Neural progenitor cell (in vitro differentiated cells): ENCODE measurements at regions not wholly inside any gene's neighbourhood (a gene's known extent, or its start where the extent isn't known, plus 50 kb on each side); places are given as distances from the start of the nearest gene placed in this dataset.

Experiments used
- DNase-seq: peaks from one replicate; pipeline ENCODE4 v3.0.0-alpha.2; 2016; ENCODE audit warnings: low spot score
- H2AFZ ChIP-seq: fragments of 200-600 bp; sonication (generic); replicated peaks from 2 replicates; pipeline ENCODE4 v1.6.1; 2016; ENCODE audit warnings: antibody characterized with exemption
- H3F3A ChIP-seq: fragments of 200-600 bp; sonication (generic); 2 replicates; pipeline ENCODE4 v1.6.1; 2016; ENCODE audit warnings: antibody characterized with exemption, low read depth
- H3K27ac ChIP-seq: fragments of 200-600 bp; sonication (generic); 2 replicates; pipeline ENCODE4 v1.5.1; 2016; ENCODE audit warnings: mild to moderate bottlenecking
- H3K27me3 ChIP-seq: fragments of 200-600 bp; sonication (generic); 2 replicates; pipeline ENCODE4 v1.6.1; 2016; ENCODE audit warnings: mild to moderate bottlenecking, moderate library complexity
- H3K36me3 ChIP-seq: fragments of 200-600 bp; sonication (generic); 2 replicates; pipeline ENCODE4 v1.5.1; 2016
- H3K4me1 ChIP-seq: fragments of 200-600 bp; sonication (generic); 2 replicates; pipeline ENCODE4 v1.6.1; 2016; ENCODE audit warnings: mixed run types
- H3K4me2 ChIP-seq: fragments of 200-600 bp; sonication (generic); 2 replicates; pipeline ENCODE4 v1.6.1; 2016
- H3K4me3 ChIP-seq: fragments of 200-600 bp; sonication (generic); 2 replicates; pipeline ENCODE4 v1.5.1; 2016
- H3K79me2 ChIP-seq: fragments of 200-600 bp; sonication (generic); 2 replicates; pipeline ENCODE4 v1.6.1; 2016; ENCODE audit warnings: low read depth
- H3K9ac ChIP-seq: fragments of 200-600 bp; sonication (generic); 2 replicates; pipeline ENCODE4 v1.6.1; 2016
- H3K9me3 ChIP-seq: fragments of 200-600 bp; sonication (generic); 2 replicates; pipeline ENCODE4 v1.5.1; 2016; ENCODE audit warnings: low read depth
- H4K20me1 ChIP-seq: fragments of 200-600 bp; sonication (generic); 2 replicates; pipeline ENCODE4 v1.6.1; 2016; ENCODE audit warnings: low read depth
- H3K27ac Mint-ChIP-seq: 3 replicates; pipeline ENCODE4 v1.8.0; 2021; ENCODE audit warnings: mixed read lengths
- H3K27me3 Mint-ChIP-seq: 2 replicates; pipeline ENCODE4 v1.8.0; 2022; ENCODE audit warnings: low read depth, mild to moderate bottlenecking, inconsistent platforms, moderate library complexity, mixed read lengths; ENCODE audit not compliant: insufficient read depth
- H3K36me3 Mint-ChIP-seq: 3 replicates; pipeline ENCODE4 v1.8.0; 2021; ENCODE audit warnings: mixed read lengths
- H3K4me1 Mint-ChIP-seq: 3 replicates; pipeline ENCODE4 v1.8.0; 2021; ENCODE audit warnings: mixed read lengths
- H3K4me3 Mint-ChIP-seq: 3 replicates; pipeline ENCODE4 v1.8.0; 2021; ENCODE audit warnings: mild to moderate bottlenecking, moderate library complexity, mixed read lengths
- H3K9me3 Mint-ChIP-seq: 3 replicates; pipeline ENCODE4 v1.8.0; 2020; ENCODE audit warnings: mixed read lengths
- EZH2 ChIP-seq: fragments of 200-600 bp; sonication (generic); IDR thresholded peaks from 2 replicates; pipeline ENCODE4 v1.6.1; 2017; ENCODE audit warnings: antibody characterized with exemption, mild to moderate bottlenecking, moderate library complexity
- EZH2phosphoT487 ChIP-seq: fragments of 200-600 bp; sonication (generic); IDR thresholded peaks from 2 replicates; pipeline ENCODE4 v1.6.1; 2017; ENCODE audit warnings: antibody characterized with exemption
- TF ChIP-seq, protein P1 (sequence below): fragments of 200-600 bp; sonication (generic); IDR thresholded peaks from 2 replicates; pipeline ENCODE4 v1.5.1; 2017; ENCODE audit warnings: antibody characterized with exemption, mild to moderate bottlenecking

GRCh38 chr4:8793571-8794160 lies 78.0 kb downstream of the HMX1 start:
- Mint-ChIP-seq H3K9me3 (no peaks in the 10 kb centered on the region), H3K4me3 (no peak overlapping the region), H3K4me1 (peaks cover 8% of the 10 kb centered on the region)

GRCh38 chr4:8792491-8792890 lies 79.1 kb downstream of the HMX1 start:
- Histone ChIP-seq H4K20me1 (no peaks in the 10 kb centered on the region), H3K4me1 (no peaks in the 10 kb centered on the region), H3K9me3 (no peaks in the 10 kb centered on the region), H3K4me3 (no peak overlapping the region), H2AFZ (no peak overlapping the region), H3K4me2 (no peak overlapping the region), H3K27me3 (no peaks in the 10 kb centered on the region), H3K36me3 (no peaks in the 10 kb centered on the region), H3K79me2 (no peaks in the 10 kb centered on the region), H3F3A (no peaks in the 10 kb centered on the region), H3K9ac (no peak overlapping the region), H3K27ac (no peak overlapping the region)
- Mint-ChIP-seq H3K4me3 (no peak overlapping the region), H3K4me1 (peaks cover 8% of the 10 kb centered on the region), H3K27me3 (peaks cover 10% of the 10 kb centered on the region), H3K27ac (no peak overlapping the region), H3K9me3 (no peaks in the 10 kb centered on the region), H3K36me3 (no peaks in the 10 kb centered on the region)
- TF ChIP-seq EZH2phosphoT487 (no peak), EZH2 (no peak)
- TF ChIP-seq, protein P1, sequence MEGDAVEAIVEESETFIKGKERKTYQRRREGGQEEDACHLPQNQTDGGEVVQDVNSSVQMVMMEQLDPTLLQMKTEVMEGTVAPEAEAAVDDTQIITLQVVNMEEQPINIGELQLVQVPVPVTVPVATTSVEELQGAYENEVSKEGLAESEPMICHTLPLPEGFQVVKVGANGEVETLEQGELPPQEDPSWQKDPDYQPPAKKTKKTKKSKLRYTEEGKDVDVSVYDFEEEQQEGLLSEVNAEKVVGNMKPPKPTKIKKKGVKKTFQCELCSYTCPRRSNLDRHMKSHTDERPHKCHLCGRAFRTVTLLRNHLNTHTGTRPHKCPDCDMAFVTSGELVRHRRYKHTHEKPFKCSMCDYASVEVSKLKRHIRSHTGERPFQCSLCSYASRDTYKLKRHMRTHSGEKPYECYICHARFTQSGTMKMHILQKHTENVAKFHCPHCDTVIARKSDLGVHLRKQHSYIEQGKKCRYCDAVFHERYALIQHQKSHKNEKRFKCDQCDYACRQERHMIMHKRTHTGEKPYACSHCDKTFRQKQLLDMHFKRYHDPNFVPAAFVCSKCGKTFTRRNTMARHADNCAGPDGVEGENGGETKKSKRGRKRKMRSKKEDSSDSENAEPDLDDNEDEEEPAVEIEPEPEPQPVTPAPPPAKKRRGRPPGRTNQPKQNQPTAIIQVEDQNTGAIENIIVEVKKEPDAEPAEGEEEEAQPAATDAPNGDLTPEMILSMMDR = no peak
- DNase-seq = no peak

More at GRCh38 chr4:8793571-8794160, 78.0 kb downstream of the HMX1 start:
- no peaks in the 10 kb centered on the region for H3K36me3 ChIP-seq
- no peak overlapping the region for H3K4me3 ChIP-seq
- no peak overlapping the region for H2AFZ ChIP-seq
- no peak overlapping the region for H3K4me2 ChIP-seq
- Mint-ChIP-seq H3K27me3 (peaks cover 10% of the 10 kb centered on the region), H3K27ac (no peak overlapping the region), H3K36me3 (no peaks in the 10 kb centered on the region)
- no peaks in the 10 kb centered on the region for H3K4me1 ChIP-seq
- no peaks in the 10 kb centered on the region for H3F3A ChIP-seq
- H3K9me3 ChIP-seq = no peaks in the 10 kb centered on the region
- TF ChIP-seq EZH2phosphoT487 = no peak
- TF ChIP-seq, protein P1 = no peak
- TF ChIP-seq EZH2 = no peak
- no peak for DNase-seq
- H3K27ac ChIP-seq = no peak overlapping the region
- H3K27me3 ChIP-seq = no peaks in the 10 kb centered on the region
- no peaks in the 10 kb centered on the region for H4K20me1 ChIP-seq
- H3K79me2 ChIP-seq = no peaks in the 10 kb centered on the region
- no peak overlapping the region for H3K9ac ChIP-seq

DNA sequence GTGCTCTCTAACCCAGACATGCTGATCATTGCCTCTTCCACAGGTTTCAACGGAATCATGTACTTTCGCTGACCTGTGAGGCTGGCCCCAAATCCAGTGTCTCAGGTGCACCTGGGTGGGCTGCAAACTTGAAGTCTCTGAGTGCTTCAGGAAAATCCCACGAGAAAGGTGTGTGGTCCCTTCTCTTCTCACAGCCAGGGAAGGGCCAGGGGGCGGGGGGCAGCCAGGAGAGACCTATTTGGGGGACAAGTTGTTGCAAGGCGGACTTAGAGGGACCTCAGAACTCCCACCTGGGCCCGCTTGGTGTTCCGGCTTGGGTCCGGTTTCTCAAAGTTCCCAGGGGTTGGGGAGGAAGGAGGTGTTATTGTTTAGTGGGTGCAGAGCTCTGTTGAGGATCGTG lies 80.0 kb downstream of the HMX1 start:
- H4K20me1 ChIP-seq = no peaks in the 10 kb centered on the region
- Mint-ChIP-seq H3K27me3 (peaks cover 10% of the 10 kb centered on the region), H3K4me1 (peaks cover 8% of the 10 kb centered on the region), H3K9me3 (no peaks in the 10 kb centered on the region), H3K36me3 (no peaks in the 10 kb centered on the region), H3K4me3 (no peak overlapping the region), H3K27ac (no peak overlapping the region)
- no peak overlapping the region for H3K4me3 ChIP-seq
- no peak overlapping the region for H2AFZ ChIP-seq
- no peak overlapping the region for H3K9ac ChIP-seq
- no peak overlapping the region for H3K27ac ChIP-seq
- H3K9me3 ChIP-seq = no peaks in the 10 kb centered on the region
- H3F3A ChIP-seq = no peaks in the 10 kb centered on the region
- no peaks in the 10 kb centered on the region for H3K27me3 ChIP-seq
- no peaks in the 10 kb centered on the region for H3K4me1 ChIP-seq
- TF ChIP-seq, protein P1 = no peak
- DNase-seq = no peak
- no peak overlapping the region for H3K4me2 ChIP-seq
- no peaks in the 10 kb centered on the region for H3K79me2 ChIP-seq
- H3K36me3 ChIP-seq = no peaks in the 10 kb centered on the region
